ENCODE measurements at regions not wholly inside any gene's neighbourhood (a gene's known extent, or its start where the extent isn't known, plus 50 kb on each side); places are given as distances from the start of the nearest gene placed in this dataset.
"Not testable (repeated sequence)": the region's sequence is repeated elsewhere in the genome, so short reads cannot be mapped to it uniquely, and the experiment has no call there.

DNA sequence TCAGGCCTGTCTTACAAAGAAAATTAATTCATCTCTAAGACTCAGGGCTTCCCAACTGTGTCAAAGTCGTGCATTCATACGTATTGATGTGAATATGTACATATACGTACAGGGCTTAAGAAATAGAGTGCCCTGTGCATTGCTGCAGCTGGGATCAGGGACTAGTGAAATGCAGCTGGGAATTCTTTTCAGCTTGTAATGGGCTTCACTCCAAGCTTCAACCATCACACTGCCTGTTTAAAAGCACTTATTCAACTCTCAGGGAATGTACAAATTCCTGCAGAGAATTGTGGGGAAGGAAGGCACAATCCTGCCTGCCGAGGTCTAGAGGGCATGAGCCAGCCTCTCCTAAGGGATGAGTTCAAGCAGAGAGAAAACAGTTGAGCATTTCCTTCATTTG, 59.6 kb upstream of the MAN2A1 start:
- no peak for DNase-seq (ENCODE audit: low read depth in 2 of 2)

DNA sequence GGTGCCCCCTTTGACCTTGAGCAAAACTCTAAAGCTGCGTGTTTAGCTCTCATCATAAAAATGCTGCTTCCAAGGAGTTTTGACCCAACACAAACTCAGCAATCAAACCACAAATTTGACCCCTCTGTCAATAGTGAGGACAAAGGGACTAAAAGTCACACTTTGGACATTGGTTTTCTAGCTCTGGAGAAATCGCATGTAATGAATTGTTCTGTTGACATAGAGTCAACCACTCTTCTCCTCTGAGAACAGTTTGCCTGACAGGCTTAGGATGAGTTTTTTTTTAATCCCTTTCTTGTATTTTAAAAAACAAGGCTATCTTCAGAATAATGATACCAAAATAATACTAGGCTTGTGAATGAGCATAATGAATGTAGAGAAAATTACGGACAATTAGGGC, 61.1 kb upstream of the MAN2A1 start:
- no peak for DNase-seq (ENCODE audit: low read depth in 2 of 2)

- DNase-seq (ENCODE audit: low read depth in 2 of 2) = not testable (repeated sequence)
Measured at GRCh38 chr5:109621266-109621665, 68.5 kb upstream of the MAN2A1 start.

GRCh38 chr5:109620651-109621050, 69.1 kb upstream of the MAN2A1 start:
- no peak for DNase-seq (ENCODE audit: low read depth in 2 of 2)

GRCh38 chr5:109619606-109620005, 70.1 kb upstream of the MAN2A1 start:
- no peak for DNase-seq (ENCODE audit: low read depth in 2 of 2)

DNA sequence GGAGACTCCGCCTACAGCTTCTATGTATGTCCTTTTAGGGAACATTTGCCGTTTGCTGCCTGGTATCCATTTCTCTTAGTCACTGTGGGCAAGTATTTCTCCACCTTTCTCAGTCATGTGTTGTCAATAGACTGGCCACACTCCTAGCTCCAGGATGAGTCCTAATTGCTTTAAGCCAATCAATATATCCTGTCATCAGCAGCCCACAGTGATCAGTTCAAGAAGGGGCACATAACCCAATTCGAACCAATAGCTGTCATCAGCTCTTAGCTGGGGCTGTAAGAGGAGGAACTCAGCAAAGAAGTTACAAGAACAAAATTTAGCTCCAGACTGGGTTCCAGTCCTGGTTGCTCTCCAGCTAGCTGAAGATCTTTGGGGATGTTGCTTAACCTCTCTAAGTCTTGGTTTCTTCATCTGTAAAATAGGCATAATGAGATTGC, 70.7 kb upstream of the MAN2A1 start:
- DNase-seq (ENCODE audit: low read depth in 2 of 2) = no peak

DNA sequence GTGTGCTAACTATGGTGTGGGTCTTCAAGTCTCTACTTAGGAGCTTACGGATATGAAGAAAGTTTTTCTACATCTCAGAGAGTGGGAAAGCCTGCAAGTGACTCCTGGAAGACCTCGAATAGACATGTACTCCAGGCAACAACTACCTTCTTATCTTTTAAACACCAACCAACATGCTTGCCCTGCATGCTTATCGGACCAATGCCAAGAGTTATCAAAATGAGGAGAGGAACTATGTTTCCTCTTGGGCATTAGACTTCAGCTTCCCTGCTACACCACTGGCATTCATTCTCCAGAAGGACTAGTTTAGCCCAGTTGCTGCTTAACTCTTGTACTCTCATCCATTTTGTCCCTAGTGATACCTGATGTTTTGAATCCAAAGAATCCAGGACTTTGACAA, 74.7 kb upstream of the MAN2A1 start:
- no peak for DNase-seq (ENCODE audit: low read depth in 2 of 2)

- DNase-seq (ENCODE audit: low read depth in 2 of 2) = no peak
Measured at GRCh38 chr5:109614301-109614700, 75.4 kb upstream of the MAN2A1 start.

DNA sequence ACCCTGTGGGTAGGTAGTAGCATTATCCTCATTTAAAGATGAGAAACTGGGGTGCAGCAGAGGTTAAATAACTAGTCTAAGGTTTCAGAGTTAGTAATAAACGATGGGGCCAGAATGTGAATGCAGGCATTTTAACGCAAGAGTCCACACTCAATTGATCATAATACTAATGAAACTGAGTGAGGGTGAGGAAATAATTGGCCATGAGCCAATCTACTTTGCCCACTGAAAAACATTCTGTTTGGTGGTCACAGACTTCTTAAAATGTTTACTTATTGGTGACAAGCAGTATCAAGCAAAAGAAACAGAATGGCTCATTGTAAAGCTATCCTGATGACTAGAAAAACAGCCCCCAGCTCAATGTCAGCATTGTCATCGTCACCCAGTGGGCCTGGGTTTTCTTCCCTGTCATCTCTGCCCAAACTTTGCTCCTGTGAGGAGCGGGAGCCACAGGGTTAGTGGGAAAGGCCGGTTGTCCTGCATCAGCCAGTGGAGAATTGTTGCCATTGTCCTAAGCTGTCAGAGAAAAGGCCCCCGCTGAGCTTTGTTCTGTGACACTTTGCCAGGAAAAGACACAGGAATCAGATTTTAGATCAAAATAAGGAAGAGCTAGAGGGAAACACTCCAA, 77.3 kb upstream of the MAN2A1 start:
- DNase-seq (ENCODE audit: low read depth in 2 of 2) = no peak

GRCh38 chr5:109611505-109611904, 78.2 kb upstream of the MAN2A1 start:
- DNase-seq (ENCODE audit: low read depth in 2 of 2) = no peak

GRCh38 chr5:109611061-109611460, 78.7 kb upstream of the MAN2A1 start:
- DNase-seq (ENCODE audit: low read depth in 2 of 2) = no peak

DNA sequence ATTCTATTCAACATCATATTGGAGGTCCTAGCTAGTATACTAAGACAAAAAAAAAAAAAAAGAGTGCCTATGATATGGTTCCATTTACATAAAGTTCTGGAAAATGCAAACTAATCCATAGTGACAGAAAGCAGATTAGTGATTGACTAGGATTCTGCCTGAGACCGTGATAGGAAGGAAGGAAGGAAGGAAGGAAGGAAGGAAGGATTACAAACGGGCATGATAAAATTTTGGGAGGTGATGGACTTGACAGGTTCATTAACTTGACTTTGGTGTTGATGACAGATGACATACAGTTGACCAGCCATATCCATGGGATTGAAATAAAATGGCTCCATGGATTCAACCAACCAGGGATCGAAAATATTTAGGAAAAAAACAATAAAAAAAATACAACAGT, 79.1 kb upstream of the MAN2A1 start:
- DNase-seq (ENCODE audit: low read depth in 2 of 2) = no peak

- no peak for DNase-seq (ENCODE audit: low read depth in 2 of 2)
Measured at GRCh38 chr5:109605207-109605730, 84.5 kb upstream of the MAN2A1 start.

DNA sequence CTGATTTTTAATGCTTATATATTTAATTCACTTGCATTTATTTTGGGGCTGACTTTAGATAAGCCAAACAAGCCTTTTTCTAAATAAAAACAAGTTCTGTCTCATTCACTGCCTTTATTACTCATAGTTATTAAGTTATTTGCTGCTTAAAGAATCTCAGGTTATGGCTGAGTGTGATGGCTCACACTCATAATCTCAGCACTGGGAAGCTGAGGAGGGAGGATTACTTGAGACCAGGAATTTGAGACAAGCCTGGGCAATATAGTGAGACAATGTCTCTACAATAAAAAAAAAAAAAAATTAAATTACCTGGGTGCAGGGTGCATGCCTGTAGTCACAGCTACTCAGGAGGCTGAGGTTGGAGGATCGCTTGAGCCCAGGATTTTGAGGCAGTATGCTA, 85.0 kb upstream of the MAN2A1 start:
- no peak for DNase-seq (ENCODE audit: low read depth in 2 of 2)

DNA sequence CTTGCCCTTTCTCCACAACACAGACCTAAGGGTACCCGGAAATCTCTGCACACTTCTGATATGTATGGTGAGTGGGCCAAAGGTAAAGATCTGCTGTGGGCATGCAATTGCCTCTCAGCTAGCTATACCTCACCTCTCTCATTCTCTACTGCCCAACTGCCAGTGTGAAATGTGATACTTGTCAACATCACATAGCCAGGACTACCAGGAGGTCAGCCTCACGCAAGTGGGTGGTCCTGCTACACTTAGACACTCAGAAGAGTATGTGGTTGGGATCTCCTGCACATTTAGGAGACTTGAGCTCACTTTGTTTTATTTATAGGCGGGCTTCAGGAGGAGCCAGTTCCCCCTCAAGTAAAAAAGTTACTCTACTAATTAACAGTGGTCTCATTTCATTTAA, 88.0 kb upstream of the MAN2A1 start:
- DNase-seq (ENCODE audit: low read depth in 2 of 2) = no peak

DNA sequence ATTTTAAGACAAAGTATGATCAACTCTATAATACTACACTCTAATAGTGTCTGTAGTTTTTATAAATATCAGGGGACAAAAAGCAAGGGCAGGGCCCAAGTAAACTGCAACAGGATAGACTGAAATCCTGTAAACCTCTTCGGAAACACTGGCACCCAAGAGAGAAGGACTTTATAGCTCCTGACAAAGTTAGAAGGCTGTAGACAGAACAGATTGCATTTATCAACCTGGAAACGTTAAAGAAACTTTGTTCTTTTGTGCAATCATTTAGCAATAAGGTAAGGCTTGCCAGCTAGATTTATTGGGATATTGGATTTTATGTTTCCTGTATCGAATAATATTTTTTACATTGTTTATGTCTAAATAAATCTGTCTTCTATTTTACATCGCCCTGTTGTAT, 91.8 kb upstream of the MAN2A1 start:
- DNase-seq (ENCODE audit: low read depth in 2 of 2) = no peak

DNA sequence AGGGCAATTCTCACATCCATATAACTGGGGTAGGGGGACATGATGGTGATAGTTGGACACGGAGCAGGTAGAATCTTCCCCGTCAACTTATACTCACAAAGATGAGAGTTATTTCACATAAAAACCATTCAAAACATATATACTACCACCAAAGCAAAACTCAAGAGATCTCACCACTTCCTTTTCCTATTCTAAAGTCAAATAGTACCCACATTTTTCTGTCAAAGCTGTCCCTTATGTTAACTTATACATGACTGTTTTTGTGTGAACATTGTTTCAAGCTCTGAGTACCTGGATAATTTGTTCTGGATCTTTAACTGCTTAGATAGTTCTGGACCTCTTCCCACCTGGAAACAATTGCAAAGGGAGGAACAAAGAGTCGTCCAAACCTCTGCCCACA, 95.5 kb upstream of the MAN2A1 start:
- DNase-seq (ENCODE audit: low read depth in 2 of 2) = no peak

GRCh38 chr5:109590799-109591198, 98.9 kb upstream of the MAN2A1 start:
- no peak for DNase-seq (ENCODE audit: low read depth in 2 of 2)

- no peak for DNase-seq (ENCODE audit: low read depth in 2 of 2)
Measured at GRCh38 chr5:109589986-109590385, 99.7 kb upstream of the MAN2A1 start.

DNA sequence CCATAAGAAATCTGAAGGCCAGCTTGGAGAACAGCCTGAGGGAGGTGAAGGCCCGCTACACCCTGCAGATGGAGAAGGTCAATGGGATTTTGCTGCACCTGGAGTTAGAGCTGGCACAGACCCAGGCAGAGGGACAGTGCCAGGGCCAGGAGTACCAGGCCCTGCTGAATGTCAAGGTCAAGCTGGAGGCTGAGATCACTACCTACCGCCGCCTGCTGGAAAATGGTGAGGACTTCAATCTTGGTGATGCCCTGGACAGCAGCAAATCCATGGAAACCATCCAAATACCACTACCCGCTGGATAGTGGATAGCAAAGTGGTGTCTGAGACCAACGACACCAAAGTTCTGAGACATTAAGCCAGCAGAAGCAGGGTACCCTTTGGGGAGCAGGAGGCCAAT, 100.5 kb upstream of the MAN2A1 start:
- no peak for DNase-seq (ENCODE audit: low read depth in 2 of 2)

- DNase-seq (ENCODE audit: low read depth in 2 of 2) = no peak
Measured at GRCh38 chr5:109588281-109589035, 101.3 kb upstream of the MAN2A1 start.

- DNase-seq (ENCODE audit: low read depth in 2 of 2) = no peak
Measured at GRCh38 chr5:109584986-109585599, 104.6 kb upstream of the MAN2A1 start.

DNA sequence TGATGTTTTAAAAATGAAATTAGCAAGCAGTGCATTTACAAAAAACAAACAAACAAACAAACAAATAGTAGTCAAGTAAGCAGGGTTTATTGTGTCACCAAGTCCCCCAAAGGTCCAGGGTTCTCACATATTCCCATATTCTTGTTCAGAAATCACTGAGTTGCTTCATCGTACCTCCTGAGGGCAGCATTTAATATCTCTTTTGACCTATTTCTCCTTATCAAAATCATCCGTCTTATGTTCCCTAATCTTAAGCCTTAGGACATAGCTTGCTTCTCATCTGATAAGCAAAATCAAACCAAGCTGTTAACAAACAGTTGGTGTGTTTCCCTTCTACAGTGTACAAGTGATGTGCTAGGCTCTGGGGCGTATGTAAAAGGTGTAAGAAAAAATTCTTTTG, 109.5 kb upstream of the MAN2A1 start:
- no peak for DNase-seq (ENCODE audit: low read depth in 2 of 2)
